OCI-LY3 (cell line): ENCODE measurements at regions not wholly inside any gene's neighbourhood (a gene's known extent, or its start where the extent isn't known, plus 50 kb on each side); places are given as distances from the start of the nearest gene placed in this dataset.

Experiments used
- H2AFZ ChIP-seq: fragments of 200-600, 300-600 bp; shearing (Covaris generic); 2 replicates; pipeline ENCODE4 v1.6.0; 2014; ENCODE audit warnings: antibody characterized with exemption, low read depth, low read length
- H3K27ac ChIP-seq: fragments of 200-600, 300-600 bp; sonication (generic); 2 replicates; pipeline ENCODE4 v1.5.1; 2014; ENCODE audit warnings: mild to moderate bottlenecking, low read length, moderate library complexity, mixed read lengths
- H3K27me3 ChIP-seq: fragments of 200-600, 300-600 bp; sonication (generic); 2 replicates; pipeline ENCODE4 v1.6.1; 2014; ENCODE audit warnings: low read depth, low read length, mixed read lengths
- H3K36me3 ChIP-seq: fragments of 200-600, 300-600 bp; sonication (generic); replicated peaks from 2 replicates; pipeline ENCODE3; 2014; ENCODE audit warnings: low read depth, low read length, mixed read lengths
- H3K4me1 ChIP-seq: fragments of 300-600, 200-600 bp; sonication (generic); 2 replicates; pipeline ENCODE4 v1.6.1; 2014; ENCODE audit warnings: low read length, mixed read lengths
- H3K4me2 ChIP-seq: fragments of 200-600, 300-600 bp; sonication (generic); 2 replicates; pipeline ENCODE4 v1.6.1; 2014; ENCODE audit warnings: low read length, mixed read lengths
- H3K4me3 ChIP-seq: fragments of 300-600, 200-600 bp; sonication (generic); 2 replicates; pipeline ENCODE4 v1.5.1; 2014; ENCODE audit warnings: antibody characterized with exemption, mild to moderate bottlenecking, low read length, moderate library complexity
- H3K79me2 ChIP-seq: fragments of 300-600, 200-600 bp; shearing (Covaris generic); 2 replicates; pipeline ENCODE4 v1.6.1; 2014; ENCODE audit warnings: mild to moderate bottlenecking, low read length, mixed read lengths
- H3K9ac ChIP-seq: fragments of 300-600, 200-600 bp; shearing (Covaris generic); 2 replicates; pipeline ENCODE4 v1.6.0; 2014; ENCODE audit warnings: mild to moderate bottlenecking, low read length, moderate library complexity
- H3K9me3 ChIP-seq: fragments of 200-600, 300-600 bp; shearing (Covaris generic); 2 replicates; pipeline ENCODE4 v1.6.1; 2014; ENCODE audit warnings: low read length, mixed read lengths; ENCODE audit not compliant: insufficient read depth
- H4K20me1 ChIP-seq: fragments of 200-600, 300-600 bp; sonication (generic); 2 replicates; pipeline ENCODE4 v1.6.1; 2016; ENCODE audit warnings: low read length, mixed read lengths; ENCODE audit not compliant: insufficient read depth
- CTCF ChIP-seq: fragments of 200-600, 300-600 bp; sonication (generic); IDR thresholded peaks from 2 replicates; pipeline ENCODE4 v1.5.1; 2014; ENCODE audit warnings: antibody characterized with exemption, low read length, low read depth
- EZH2phosphoT487 ChIP-seq: fragments of 200-600 bp; shearing (Covaris generic); IDR thresholded peaks from 2 replicates; pipeline ENCODE4 v1.6.1; 2018; ENCODE audit warnings: antibody characterized with exemption, mixed run types, low read depth

- H3K9me3 ChIP-seq = no peaks in the 10 kb centered on the region
- TF ChIP-seq EZH2phosphoT487 = no peak
- no peaks in the 10 kb centered on the region for H3K79me2 ChIP-seq
- H3K4me1 ChIP-seq = no peaks in the 10 kb centered on the region
- no peak overlapping the region for H3K27ac ChIP-seq
- H3K4me2 ChIP-seq = no peak overlapping the region
- no peak overlapping the region for H3K4me3 ChIP-seq
- H3K27me3 ChIP-seq = no peaks in the 10 kb centered on the region
- no peaks in the 10 kb centered on the region for H3K36me3 ChIP-seq
- H3K9ac ChIP-seq = no peak overlapping the region
- no peaks in the 10 kb centered on the region for H4K20me1 ChIP-seq
- H2AFZ ChIP-seq = no peak overlapping the region
Measured at GRCh38 chr13:82364525-82364924, 1517.7 kb downstream of the SLITRK1 start.

GRCh38 chr13:82358284-82358683 is 1524.0 kb downstream of the SLITRK1 start:
- H3K4me2 ChIP-seq = no peak overlapping the region
- no peaks in the 10 kb centered on the region for H4K20me1 ChIP-seq
- H3K36me3 ChIP-seq = no peaks in the 10 kb centered on the region
- no peak overlapping the region for H3K4me3 ChIP-seq
- no peaks in the 10 kb centered on the region for H3K27me3 ChIP-seq
- H3K9ac ChIP-seq = no peak overlapping the region
- H2AFZ ChIP-seq = no peak overlapping the region
- TF ChIP-seq EZH2phosphoT487 (no peak), CTCF (no peak)
- H3K79me2 ChIP-seq = no peaks in the 10 kb centered on the region
- peaks cover 4% of the 10 kb centered on the region; the same call in 1 of the 2 replicates for H3K4me1 ChIP-seq
- no peak overlapping the region for H3K27ac ChIP-seq
- H3K9me3 ChIP-seq = no peaks in the 10 kb centered on the region

GRCh38 chr13:82356667-82357410 is 1525.4 kb downstream of the SLITRK1 start:
- no peak overlapping the region for H3K9ac ChIP-seq
- peak overlapping the region; percentile 96 for H2AFZ ChIP-seq
- no peaks in the 10 kb centered on the region for H3K36me3 ChIP-seq
- H3K4me1 ChIP-seq = peaks cover 4% of the 10 kb centered on the region; the same call in 1 of the 2 replicates
- peak overlapping the region; percentile 35 for H3K4me2 ChIP-seq
- H3K27ac ChIP-seq = no peak overlapping the region
- no peak for TF ChIP-seq EZH2phosphoT487
- peak; percentile 47 for TF ChIP-seq CTCF
- no peak overlapping the region for H3K4me3 ChIP-seq
- H4K20me1 ChIP-seq = no peaks in the 10 kb centered on the region
- H3K27me3 ChIP-seq = no peaks in the 10 kb centered on the region
- H3K79me2 ChIP-seq = no peaks in the 10 kb centered on the region
- no peaks in the 10 kb centered on the region for H3K9me3 ChIP-seq

- Histone ChIP-seq H3K9me3 (no peaks in the 10 kb centered on the region), H3K9ac (no peak overlapping the region), H3K4me2 (no peak overlapping the region), H2AFZ (no peak overlapping the region), H3K36me3 (no peaks in the 10 kb centered on the region), H3K4me3 (no peak overlapping the region), H3K27ac (no peak overlapping the region), H3K79me2 (no peaks in the 10 kb centered on the region), H3K27me3 (no peaks in the 10 kb centered on the region), H3K4me1 (no peaks in the 10 kb centered on the region), H4K20me1 (no peaks in the 10 kb centered on the region)
- TF ChIP-seq EZH2phosphoT487 = no peak
Measured at GRCh38 chr13:82344867-82345266, 1537.4 kb downstream of the SLITRK1 start.

- H3K9ac ChIP-seq = no peak overlapping the region
- H3K79me2 ChIP-seq = no peaks in the 10 kb centered on the region
- no peaks in the 10 kb centered on the region for H3K4me1 ChIP-seq
- H3K9me3 ChIP-seq = no peaks in the 10 kb centered on the region
- H3K27ac ChIP-seq = no peak overlapping the region
- no peaks in the 10 kb centered on the region for H3K27me3 ChIP-seq
- H3K4me2 ChIP-seq = no peak overlapping the region
- no peak overlapping the region for H2AFZ ChIP-seq
- H4K20me1 ChIP-seq = no peaks in the 10 kb centered on the region
- no peak overlapping the region for H3K4me3 ChIP-seq
- no peaks in the 10 kb centered on the region for H3K36me3 ChIP-seq
- TF ChIP-seq EZH2phosphoT487 (no peak), CTCF (no peak)
Measured at GRCh38 chr13:82341116-82341515, 1541.2 kb downstream of the SLITRK1 start.
